Parathyroid adenoma (tissue), 2 donors: ENCODE measurements at regions not wholly inside any gene's neighbourhood (a gene's known extent, or its start where the extent isn't known, plus 50 kb on each side); places are given as distances from the start of the nearest gene placed in this dataset.

Experiments
- H2AFZ ChIP-seq: fragments of 300-600 bp; sonication (generic); one replicate; pipeline ENCODE4 v1.7.0; 2017; ENCODE audit warnings: antibody characterized with exemption, mild to moderate bottlenecking
- H3K27ac ChIP-seq: fragments of 300-600 bp; sonication (generic); one replicate; pipeline ENCODE4 v1.7.0; 2017
- H3K27me3 ChIP-seq: fragments of 300-600 bp; sonication (generic); one replicate; pipeline ENCODE4 v1.7.0; 2017; ENCODE audit warnings: low read length; ENCODE audit not compliant: control insufficient read depth, insufficient read depth
- H3K36me3 ChIP-seq: fragments of 300-600 bp; sonication (generic); one replicate; pipeline ENCODE4 v1.7.0; 2017; ENCODE audit warnings: low read length; ENCODE audit not compliant: control insufficient read depth, insufficient read depth
- H3K4me1 ChIP-seq: fragments of 300-600 bp; sonication (generic); one replicate; pipeline ENCODE4 v1.7.0; 2017; ENCODE audit warnings: control low read depth
- H3K4me2 ChIP-seq: fragments of 300-600 bp; sonication (generic); one replicate; pipeline ENCODE4 v1.7.0; 2017; ENCODE audit warnings: low read length
- H3K4me3 ChIP-seq: fragments of 300-600 bp; sonication (generic); one replicate; pipeline ENCODE4 v1.7.0; 2017; ENCODE audit warnings: low read depth, low read length
- H3K79me2 ChIP-seq: fragments of 300-600 bp; sonication (generic); one replicate; pipeline ENCODE4 v1.7.0; 2017; ENCODE audit warnings: control low read depth
- H3K9ac ChIP-seq: fragments of 300-600 bp; sonication (generic); one replicate; pipeline ENCODE4 v1.7.0; 2017; ENCODE audit warnings: mild to moderate bottlenecking
- H3K9me3 ChIP-seq: fragments of 300-600 bp; sonication (generic); one replicate; pipeline ENCODE4 v1.7.0; 2017; ENCODE audit warnings: low read length; ENCODE audit not compliant: control insufficient read depth
- TF ChIP-seq, protein P1 (sequence below): fragments of 300-600 bp; sonication (generic); IDR thresholded peaks from one replicate; pipeline ENCODE4 v1.7.0; 2017; ENCODE audit warnings: antibody characterized with exemption, mild to moderate bottlenecking
- donor health status: primary hyperparathyroidism.

DNA sequence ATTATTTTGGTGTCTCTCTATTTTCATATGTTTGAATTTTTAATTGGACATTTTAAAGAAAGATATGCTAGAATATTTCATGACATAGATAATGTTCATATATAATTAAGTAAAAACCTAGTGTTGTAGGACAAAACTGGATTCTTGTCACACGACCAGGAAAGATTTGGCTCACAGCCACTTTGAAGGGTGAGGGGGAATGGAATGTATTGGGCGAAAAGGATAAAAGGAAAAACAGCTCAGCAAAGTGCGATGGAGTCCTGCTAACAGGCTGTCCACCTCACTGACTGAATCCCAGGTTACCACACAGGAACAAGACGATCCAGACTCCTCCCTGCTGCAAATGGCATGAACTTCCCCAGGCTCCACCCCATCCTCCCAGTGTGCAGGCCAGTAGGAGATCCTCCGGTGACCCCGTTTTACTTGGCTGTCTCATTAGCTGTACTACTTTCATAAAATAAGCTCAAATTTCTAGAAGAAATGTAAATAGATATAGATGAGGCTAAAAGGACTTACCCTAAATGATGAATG is 186.2 kb downstream of the CD47 start:
- H3K4me3 ChIP-seq: no peak overlapping the region

DNA sequence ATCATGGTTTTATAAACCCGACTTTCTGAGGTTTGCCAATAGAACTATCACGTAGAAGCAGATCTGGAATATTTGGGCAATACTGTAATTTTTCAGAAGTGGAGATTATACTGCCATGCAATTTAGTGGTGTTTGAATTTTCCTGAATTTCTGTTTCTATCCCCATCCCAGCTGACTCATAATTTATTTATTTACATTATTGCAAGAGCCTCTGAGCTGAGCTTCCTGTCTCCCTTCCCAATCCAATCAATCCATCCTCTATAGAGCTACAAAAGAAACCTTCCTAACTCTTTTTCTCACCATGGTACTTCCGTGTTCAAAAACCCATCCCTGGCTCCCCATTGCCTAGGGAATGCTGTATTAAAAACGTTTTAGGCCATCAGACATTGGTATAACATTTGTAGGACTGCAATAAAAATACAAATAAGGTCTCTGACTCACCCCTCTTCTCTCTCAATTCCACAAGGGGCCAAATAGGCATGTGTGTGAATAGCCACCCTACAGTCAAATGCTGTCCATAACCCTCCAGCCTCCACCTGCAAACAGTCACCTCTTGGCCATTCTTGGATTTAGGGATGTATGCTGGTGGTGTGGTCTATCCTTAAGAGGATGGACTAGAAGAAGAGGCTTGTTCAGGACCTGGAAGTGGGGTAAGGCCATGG is 190.7 kb downstream of the CD47 start:
- Histone ChIP-seq H3K27ac (no peak overlapping the region), H3K4me2 (no peak overlapping the region), H3K9me3 (no peaks in the 10 kb centered on the region), H3K4me1 (no peaks in the 10 kb centered on the region), H3K4me3 (no peak overlapping the region), H3K9ac (no peak overlapping the region), H3K36me3 (no peaks in the 10 kb centered on the region), H2AFZ (no peak overlapping the region), H3K27me3 (no peaks in the 10 kb centered on the region), H3K79me2 (no peaks in the 10 kb centered on the region)
- TF ChIP-seq, protein P1, sequence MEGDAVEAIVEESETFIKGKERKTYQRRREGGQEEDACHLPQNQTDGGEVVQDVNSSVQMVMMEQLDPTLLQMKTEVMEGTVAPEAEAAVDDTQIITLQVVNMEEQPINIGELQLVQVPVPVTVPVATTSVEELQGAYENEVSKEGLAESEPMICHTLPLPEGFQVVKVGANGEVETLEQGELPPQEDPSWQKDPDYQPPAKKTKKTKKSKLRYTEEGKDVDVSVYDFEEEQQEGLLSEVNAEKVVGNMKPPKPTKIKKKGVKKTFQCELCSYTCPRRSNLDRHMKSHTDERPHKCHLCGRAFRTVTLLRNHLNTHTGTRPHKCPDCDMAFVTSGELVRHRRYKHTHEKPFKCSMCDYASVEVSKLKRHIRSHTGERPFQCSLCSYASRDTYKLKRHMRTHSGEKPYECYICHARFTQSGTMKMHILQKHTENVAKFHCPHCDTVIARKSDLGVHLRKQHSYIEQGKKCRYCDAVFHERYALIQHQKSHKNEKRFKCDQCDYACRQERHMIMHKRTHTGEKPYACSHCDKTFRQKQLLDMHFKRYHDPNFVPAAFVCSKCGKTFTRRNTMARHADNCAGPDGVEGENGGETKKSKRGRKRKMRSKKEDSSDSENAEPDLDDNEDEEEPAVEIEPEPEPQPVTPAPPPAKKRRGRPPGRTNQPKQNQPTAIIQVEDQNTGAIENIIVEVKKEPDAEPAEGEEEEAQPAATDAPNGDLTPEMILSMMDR: no peak

More for the DNA sequence above, 186.2 kb downstream of the CD47 start:
- Histone ChIP-seq H3K79me2 (no peaks in the 10 kb centered on the region), H3K27me3 (no peaks in the 10 kb centered on the region), H2AFZ (peak overlapping the region; percentile 16), H3K4me1 (no peaks in the 10 kb centered on the region), H3K36me3 (no peaks in the 10 kb centered on the region), H3K9me3 (no peaks in the 10 kb centered on the region), H3K27ac (no peak overlapping the region), H3K9ac (no peak overlapping the region), H3K4me2 (no peak overlapping the region)
- TF ChIP-seq, protein P1: no peak

DNA sequence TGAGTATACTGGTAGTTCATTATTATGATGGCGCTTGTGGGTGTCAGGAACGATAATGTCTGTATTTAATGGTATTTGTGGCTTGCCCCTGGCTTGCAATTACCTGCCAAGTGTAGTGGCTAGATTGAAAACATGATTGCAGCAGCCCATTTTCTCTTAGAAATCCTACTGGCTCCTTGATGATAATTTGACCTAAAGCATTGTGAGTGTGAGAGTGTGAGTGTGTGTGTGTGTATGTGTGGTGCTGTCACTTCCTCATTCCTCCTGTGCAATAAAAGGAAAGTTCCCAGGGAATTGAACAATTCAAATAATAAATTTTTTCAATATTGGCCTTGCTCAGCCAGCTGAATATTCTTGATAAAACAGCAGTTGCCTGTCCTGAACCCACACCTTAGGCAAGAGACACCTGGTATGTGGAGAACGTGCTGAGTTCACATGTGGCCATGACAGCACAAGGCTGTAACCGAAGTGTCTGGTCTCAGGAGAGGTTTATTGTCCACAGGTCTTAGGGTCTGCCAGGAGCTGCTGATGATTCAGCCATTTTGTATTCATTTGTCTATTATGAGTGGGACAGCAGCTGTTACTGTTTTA is 193.3 kb downstream of the CD47 start:
- Histone ChIP-seq H3K4me2 (no peak overlapping the region), H3K9ac (no peak overlapping the region), H3K79me2 (no peaks in the 10 kb centered on the region), H3K27ac (no peak overlapping the region), H3K4me3 (no peak overlapping the region), H3K36me3 (no peaks in the 10 kb centered on the region), H2AFZ (no peak overlapping the region), H3K4me1 (no peaks in the 10 kb centered on the region), H3K9me3 (no peaks in the 10 kb centered on the region), H3K27me3 (no peaks in the 10 kb centered on the region)
- TF ChIP-seq, protein P1: no peak

DNA sequence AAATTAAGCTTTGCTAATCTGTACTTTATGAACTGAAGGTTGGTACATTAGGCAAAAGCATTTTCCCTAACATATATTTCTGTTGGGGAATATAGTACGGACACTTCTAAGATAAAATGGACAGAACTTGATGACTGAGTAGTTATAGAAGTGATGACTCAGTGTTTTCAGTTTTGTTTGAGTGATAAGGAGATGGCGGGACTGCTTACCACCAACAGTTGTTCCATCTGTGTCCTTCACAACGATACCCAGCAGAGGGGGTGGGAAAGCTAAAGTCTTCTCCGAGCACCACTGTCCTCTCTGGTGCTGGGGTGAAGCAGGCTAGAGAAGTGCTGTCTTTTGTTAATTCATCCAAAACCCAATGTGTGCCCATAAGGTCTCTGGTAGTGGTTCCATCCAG is 195.8 kb downstream of the CD47 start:
- H3K4me1 ChIP-seq: no peaks in the 10 kb centered on the region
- no peaks in the 10 kb centered on the region for H3K27me3 ChIP-seq
- TF ChIP-seq, protein P1: no peak
- H3K9ac ChIP-seq: no peak overlapping the region
- no peaks in the 10 kb centered on the region for H3K79me2 ChIP-seq
- H3K36me3 ChIP-seq: no peaks in the 10 kb centered on the region
- H3K4me2 ChIP-seq: no peak overlapping the region
- no peak overlapping the region for H3K27ac ChIP-seq
- no peaks in the 10 kb centered on the region for H3K9me3 ChIP-seq
- no peak overlapping the region for H3K4me3 ChIP-seq
- no peak overlapping the region for H2AFZ ChIP-seq
